ENCODE measurements at regions not wholly inside any gene's neighbourhood (a gene's known extent, or its start where the extent isn't known, plus 50 kb on each side); places are given as distances from the start of the nearest gene placed in this dataset.

DNA sequence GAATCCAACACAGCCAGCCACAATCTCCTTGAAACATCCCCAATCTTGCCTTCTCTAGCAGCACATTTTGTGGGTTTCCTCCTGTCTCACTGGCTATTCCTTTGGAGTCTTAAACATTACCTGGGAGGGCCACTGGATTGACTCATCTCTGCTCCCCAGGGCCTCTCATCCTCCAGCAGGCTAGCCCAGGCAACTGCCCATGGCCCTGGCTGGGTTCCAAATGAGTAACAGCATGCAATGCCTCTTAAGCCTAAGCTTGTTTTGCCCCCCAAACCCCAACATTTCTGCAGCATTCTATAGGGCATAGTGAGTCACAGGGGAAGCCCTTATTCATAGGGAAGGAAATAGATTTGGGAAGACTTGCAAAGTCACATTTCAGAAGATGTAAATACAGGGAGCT is 204.9 kb downstream of the FOXA2 start:
- TF ChIP-seq, protein P1, sequence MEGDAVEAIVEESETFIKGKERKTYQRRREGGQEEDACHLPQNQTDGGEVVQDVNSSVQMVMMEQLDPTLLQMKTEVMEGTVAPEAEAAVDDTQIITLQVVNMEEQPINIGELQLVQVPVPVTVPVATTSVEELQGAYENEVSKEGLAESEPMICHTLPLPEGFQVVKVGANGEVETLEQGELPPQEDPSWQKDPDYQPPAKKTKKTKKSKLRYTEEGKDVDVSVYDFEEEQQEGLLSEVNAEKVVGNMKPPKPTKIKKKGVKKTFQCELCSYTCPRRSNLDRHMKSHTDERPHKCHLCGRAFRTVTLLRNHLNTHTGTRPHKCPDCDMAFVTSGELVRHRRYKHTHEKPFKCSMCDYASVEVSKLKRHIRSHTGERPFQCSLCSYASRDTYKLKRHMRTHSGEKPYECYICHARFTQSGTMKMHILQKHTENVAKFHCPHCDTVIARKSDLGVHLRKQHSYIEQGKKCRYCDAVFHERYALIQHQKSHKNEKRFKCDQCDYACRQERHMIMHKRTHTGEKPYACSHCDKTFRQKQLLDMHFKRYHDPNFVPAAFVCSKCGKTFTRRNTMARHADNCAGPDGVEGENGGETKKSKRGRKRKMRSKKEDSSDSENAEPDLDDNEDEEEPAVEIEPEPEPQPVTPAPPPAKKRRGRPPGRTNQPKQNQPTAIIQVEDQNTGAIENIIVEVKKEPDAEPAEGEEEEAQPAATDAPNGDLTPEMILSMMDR (IDR thresholded peaks at IDR 0.05; ENCODE audit: control extremely low read depth in 1 of 3, insufficient read depth in 1 of 3, low read depth in 1 of 3, low read length in 3 of 3): no peak
- TF ChIP-seq FOSL1 (IDR thresholded peaks at IDR 0.05; ENCODE audit: insufficient read depth, low read depth, low read length) (no peak), POLR2AphosphoS5 (IDR thresholded peaks at IDR 0.05; ENCODE audit: low read depth, low read length) (no peak), POLR2A (IDR thresholded peaks at IDR 0.05; ENCODE audit: control extremely low read depth in 1 of 2, low read depth in 2 of 2, low read length in 2 of 2) (no peak), SP2 (IDR thresholded peaks at IDR 0.05; ENCODE audit: low read length) (no peak), RAD21 (IDR thresholded peaks at IDR 0.05 in 1 of 2, conservative IDR thresholded peaks at IDR 0.05 in 1 of 2; ENCODE audit: low read depth in 2 of 2, low read length in 2 of 2) (no peak), TEAD4 (IDR thresholded peaks at IDR 0.05; ENCODE audit: low read depth, low read length) (no peak), EZH2 (IDR thresholded peaks at IDR 0.05; ENCODE audit: low read depth, low read length, severe bottlenecking) (no peak), EP300 (IDR thresholded peaks at IDR 0.05; ENCODE audit: borderline replicate concordance in 1 of 2, low read depth in 2 of 2, low read length in 2 of 2) (no peak), TAF7 (optimal IDR thresholded peaks at IDR 0.05; ENCODE audit: borderline replicate concordance, low read depth, low read length) (no peak)
- TF ChIP-seq, protein P2, sequence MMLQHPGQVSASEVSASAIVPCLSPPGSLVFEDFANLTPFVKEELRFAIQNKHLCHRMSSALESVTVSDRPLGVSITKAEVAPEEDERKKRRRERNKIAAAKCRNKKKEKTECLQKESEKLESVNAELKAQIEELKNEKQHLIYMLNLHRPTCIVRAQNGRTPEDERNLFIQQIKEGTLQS (IDR thresholded peaks at IDR 0.05; ENCODE audit: insufficient read depth, low read depth, low read length): no peak
- TF ChIP-seq, protein P3, sequence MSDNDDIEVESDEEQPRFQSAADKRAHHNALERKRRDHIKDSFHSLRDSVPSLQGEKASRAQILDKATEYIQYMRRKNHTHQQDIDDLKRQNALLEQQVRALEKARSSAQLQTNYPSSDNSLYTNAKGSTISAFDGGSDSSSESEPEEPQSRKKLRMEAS (IDR thresholded peaks at IDR 0.05): no peak

Measured in H1 (cell line).